ENCODE measurements at regions not wholly inside any gene's neighbourhood (a gene's known extent, or its start where the extent isn't known, plus 50 kb on each side); places are given as distances from the start of the nearest gene placed in this dataset.

DNA sequence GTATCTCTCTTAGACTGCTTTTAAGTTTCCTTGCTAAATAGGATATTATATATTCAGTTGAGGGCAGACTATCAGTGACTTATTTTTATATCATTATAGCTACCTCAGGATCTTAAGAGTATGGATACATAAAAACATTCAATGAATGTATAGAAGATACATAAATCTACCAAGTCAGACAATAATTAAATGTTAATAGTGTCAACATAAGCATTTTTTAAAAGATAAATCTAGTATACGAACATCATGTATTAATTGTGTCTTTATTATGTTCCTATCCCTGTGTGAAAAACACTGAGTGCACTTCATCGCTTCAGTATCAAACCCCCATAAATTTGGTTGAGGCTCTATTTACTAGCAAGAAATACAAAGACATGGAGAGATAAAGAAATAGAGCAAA, 242.8 kb downstream of the CRPPA start:
- TF ChIP-seq, protein P1, sequence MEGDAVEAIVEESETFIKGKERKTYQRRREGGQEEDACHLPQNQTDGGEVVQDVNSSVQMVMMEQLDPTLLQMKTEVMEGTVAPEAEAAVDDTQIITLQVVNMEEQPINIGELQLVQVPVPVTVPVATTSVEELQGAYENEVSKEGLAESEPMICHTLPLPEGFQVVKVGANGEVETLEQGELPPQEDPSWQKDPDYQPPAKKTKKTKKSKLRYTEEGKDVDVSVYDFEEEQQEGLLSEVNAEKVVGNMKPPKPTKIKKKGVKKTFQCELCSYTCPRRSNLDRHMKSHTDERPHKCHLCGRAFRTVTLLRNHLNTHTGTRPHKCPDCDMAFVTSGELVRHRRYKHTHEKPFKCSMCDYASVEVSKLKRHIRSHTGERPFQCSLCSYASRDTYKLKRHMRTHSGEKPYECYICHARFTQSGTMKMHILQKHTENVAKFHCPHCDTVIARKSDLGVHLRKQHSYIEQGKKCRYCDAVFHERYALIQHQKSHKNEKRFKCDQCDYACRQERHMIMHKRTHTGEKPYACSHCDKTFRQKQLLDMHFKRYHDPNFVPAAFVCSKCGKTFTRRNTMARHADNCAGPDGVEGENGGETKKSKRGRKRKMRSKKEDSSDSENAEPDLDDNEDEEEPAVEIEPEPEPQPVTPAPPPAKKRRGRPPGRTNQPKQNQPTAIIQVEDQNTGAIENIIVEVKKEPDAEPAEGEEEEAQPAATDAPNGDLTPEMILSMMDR (IDR thresholded peaks at IDR 0.05; ENCODE audit: insufficient read depth, low read depth, low read length, missing control alignments) = no peak
- no peak overlapping the region for H3K4me3 ChIP-seq (ENCODE audit: low read length)
- DNase-seq (ENCODE audit: low read depth) = no peak

DNA sequence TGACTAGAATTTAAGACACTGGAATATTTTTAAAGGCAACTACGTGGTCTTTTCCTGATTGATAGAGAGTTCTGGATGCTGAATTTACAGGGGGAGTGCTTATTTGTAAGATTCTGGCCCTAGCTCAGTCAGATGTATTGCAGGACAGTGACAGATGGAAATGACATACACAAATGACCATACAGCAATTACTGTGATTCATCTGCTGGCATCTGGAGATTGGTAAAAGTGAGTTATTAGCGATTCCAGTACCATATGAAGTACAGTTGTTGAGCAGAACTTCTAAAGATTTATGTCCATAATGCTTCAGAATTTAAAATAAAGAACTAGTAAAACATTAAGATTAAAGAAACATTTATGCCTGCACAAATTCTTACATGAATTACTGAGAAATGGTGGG, 243.2 kb downstream of the CRPPA start:
- no peak for DNase-seq (ENCODE audit: low read depth)
- H3K4me3 ChIP-seq (ENCODE audit: low read length) = no peak overlapping the region
- TF ChIP-seq, protein P1 (IDR thresholded peaks at IDR 0.05; ENCODE audit: insufficient read depth, low read depth, low read length, missing control alignments) = no peak

- no peak overlapping the region for H3K4me3 ChIP-seq (ENCODE audit: low read length)
- TF ChIP-seq, protein P1 (IDR thresholded peaks at IDR 0.05; ENCODE audit: insufficient read depth, low read depth, low read length, missing control alignments) = no peak
- no peak for DNase-seq (ENCODE audit: low read depth)
Measured at GRCh38 chr7:16174253-16174652, 247.1 kb downstream of the CRPPA start.

DNA sequence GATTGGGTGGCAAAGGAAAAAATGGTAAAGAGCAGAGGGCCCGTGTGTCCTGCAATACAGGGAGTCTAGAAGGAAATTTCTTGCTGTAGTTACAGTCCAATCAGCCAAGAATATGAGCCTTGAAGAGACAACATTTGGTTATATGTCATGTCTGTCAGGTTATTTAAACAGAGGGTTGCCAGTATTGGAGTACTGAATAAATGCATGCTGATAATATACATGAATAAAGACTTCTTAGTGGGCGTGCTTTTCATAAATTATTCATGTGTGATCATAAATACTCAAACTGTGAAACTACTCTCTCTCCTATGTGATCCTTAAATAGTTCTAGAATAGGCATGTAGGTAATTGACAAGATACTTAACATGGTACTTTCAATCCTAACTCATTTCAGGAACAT, 249.0 kb downstream of the CRPPA start:
- H3K4me3 ChIP-seq (ENCODE audit: low read length) = no peak overlapping the region
- no peak for DNase-seq (ENCODE audit: low read depth)
- TF ChIP-seq, protein P1 (IDR thresholded peaks at IDR 0.05; ENCODE audit: insufficient read depth, low read depth, low read length, missing control alignments) = no peak

GRCh38 chr7:16171928-16172327, 249.4 kb downstream of the CRPPA start:
- H3K4me3 ChIP-seq (ENCODE audit: low read length) = no peak overlapping the region
- TF ChIP-seq, protein P1 (IDR thresholded peaks at IDR 0.05; ENCODE audit: insufficient read depth, low read depth, low read length, missing control alignments) = no peak
- DNase-seq (ENCODE audit: low read depth) = no peak

- no peak overlapping the region for H3K4me3 ChIP-seq (ENCODE audit: low read length)
- TF ChIP-seq, protein P1 (IDR thresholded peaks at IDR 0.05; ENCODE audit: insufficient read depth, low read depth, low read length, missing control alignments) = no peak
Measured at GRCh38 chr7:16170671-16171070, 250.7 kb downstream of the CRPPA start.

GRCh38 chr7:16169537-16169936, 251.8 kb downstream of the CRPPA start:
- H3K4me3 ChIP-seq (ENCODE audit: low read length) = no peak overlapping the region
- TF ChIP-seq, protein P1 (IDR thresholded peaks at IDR 0.05; ENCODE audit: insufficient read depth, low read depth, low read length, missing control alignments) = no peak
- no peak for DNase-seq (ENCODE audit: low read depth)

More at GRCh38 chr7:16170671-16171070, 250.7 kb downstream of the CRPPA start:
- no peak for DNase-seq (ENCODE audit: low read depth)
